ENCODE measurements at regions not wholly inside any gene's neighbourhood (a gene's known extent, or its start where the extent isn't known, plus 50 kb on each side); places are given as distances from the start of the nearest gene placed in this dataset.

GRCh38 chr6:74070091-74070490 is 374.1 kb downstream of the CD109 start:
- Histone ChIP-seq H3K9me3 (ENCODE audit: control insufficient read depth in 2 of 2, low read length in 2 of 2) (peaks cover 0 to 3% of the 10 kb centered on the region in 2 donors), H3K4me1 (ENCODE audit: control insufficient read depth, insufficient read depth, low read length) (peaks cover 6% of the 10 kb centered on the region), H3K36me3 (ENCODE audit: control insufficient read depth in 2 of 2, insufficient read depth in 2 of 2, low read length in 2 of 2) (no peaks in the 10 kb centered on the region), H3K27ac (ENCODE audit: low read length) (no peak overlapping the region), H3K9ac (ENCODE audit: low read length in 2 of 2) (no peak overlapping the region), H3K27me3 (ENCODE audit: control insufficient read depth in 1 of 2, insufficient read depth in 2 of 2, low read length in 2 of 2) (no peaks in the 10 kb centered on the region), H3K4me3 (ENCODE audit: low read length in 2 of 2) (no peak overlapping the region)

- Histone ChIP-seq H3K36me3 (ENCODE audit: control insufficient read depth in 2 of 2, insufficient read depth in 2 of 2, low read length in 2 of 2) (no peaks in the 10 kb centered on the region), H3K4me1 (ENCODE audit: control insufficient read depth, insufficient read depth, low read length) (peaks cover 2% of the 10 kb centered on the region), H3K27me3 (ENCODE audit: control insufficient read depth in 1 of 2, insufficient read depth in 2 of 2, low read length in 2 of 2) (no peaks in the 10 kb centered on the region), H3K4me3 (ENCODE audit: low read length in 2 of 2) (no peak overlapping the region), H3K9ac (ENCODE audit: low read length in 2 of 2) (no peak overlapping the region), H3K27ac (ENCODE audit: low read length) (no peak overlapping the region), H3K9me3 (ENCODE audit: control insufficient read depth in 2 of 2, low read length in 2 of 2) (peaks cover 0 to 3% of the 10 kb centered on the region in 2 donors)
These were observed 373.1 kb downstream of the CD109 start for GRCh38 chr6:74069089-74069581.

DNA sequence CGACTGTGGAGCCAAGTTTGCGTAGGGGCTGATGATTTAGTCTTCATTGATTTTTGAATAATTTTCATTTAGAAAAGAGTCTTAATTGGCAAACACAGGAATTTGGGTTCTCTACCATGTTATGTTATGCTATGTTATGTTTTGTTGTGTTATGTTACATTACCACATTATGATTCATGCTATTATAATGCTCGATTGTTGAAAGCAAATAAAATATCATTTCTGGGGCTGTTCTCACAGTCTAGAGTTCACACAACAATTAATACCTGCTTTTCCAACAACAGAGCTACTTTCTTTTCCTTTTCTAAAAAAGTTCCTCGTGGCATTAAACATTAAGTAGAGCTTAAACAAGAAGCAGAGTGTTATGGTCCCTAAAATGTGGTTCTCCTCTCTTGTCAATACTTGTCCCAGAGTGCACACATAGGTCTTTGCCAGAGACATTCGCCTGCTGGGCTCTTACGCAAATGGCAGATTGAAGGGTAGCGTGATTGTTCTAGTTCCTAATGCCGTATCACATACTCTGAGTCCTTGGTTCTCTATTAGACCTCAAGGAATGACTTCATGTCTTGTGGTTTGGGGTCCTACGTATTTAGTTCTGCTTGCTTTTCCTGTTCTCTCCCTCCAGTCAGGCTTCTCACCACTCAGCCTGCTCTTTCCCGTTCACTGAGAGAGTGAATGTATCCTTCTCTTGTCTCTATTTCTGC is 370.3 kb downstream of the CD109 start:
- no peak overlapping the region for H3K9ac ChIP-seq (ENCODE audit: low read length in 2 of 2)
- no peak overlapping the region for H3K4me3 ChIP-seq (ENCODE audit: low read length in 2 of 2)
- no peaks in the 10 kb centered on the region for H3K27me3 ChIP-seq (ENCODE audit: control insufficient read depth in 1 of 2, insufficient read depth in 2 of 2, low read length in 2 of 2)
- H3K4me1 ChIP-seq (ENCODE audit: control insufficient read depth, insufficient read depth, low read length), result no peaks in the 10 kb centered on the region
- no peaks in the 10 kb centered on the region for H3K36me3 ChIP-seq (ENCODE audit: control insufficient read depth in 2 of 2, insufficient read depth in 2 of 2, low read length in 2 of 2)
- H3K27ac ChIP-seq (ENCODE audit: low read length), result no peak overlapping the region
- H3K9me3 ChIP-seq (ENCODE audit: control insufficient read depth in 2 of 2, low read length in 2 of 2), result peaks cover 0 to 3% of the 10 kb centered on the region in 2 donors

DNA sequence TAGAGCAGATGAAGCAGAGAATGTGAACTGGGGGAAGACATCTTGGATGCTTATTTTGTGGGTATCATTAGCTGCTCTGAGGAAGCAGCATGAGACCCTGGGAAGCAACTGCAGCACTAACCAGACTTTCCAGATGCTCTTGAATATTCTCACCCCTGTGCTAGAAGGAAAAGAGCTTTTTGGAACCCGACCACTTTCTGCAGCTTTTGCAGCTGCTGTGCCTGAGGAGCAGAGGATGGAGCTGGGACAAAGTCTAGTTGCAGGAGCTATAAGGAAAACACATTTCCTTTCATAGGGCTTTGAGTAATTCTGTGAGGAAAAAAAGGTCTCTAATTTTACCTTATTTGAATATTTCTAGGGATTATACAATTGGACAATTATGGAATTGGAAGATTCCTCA is 369.7 kb downstream of the CD109 start:
- Histone ChIP-seq H3K27ac (ENCODE audit: low read length) (no peak overlapping the region), H3K9ac (ENCODE audit: low read length in 2 of 2) (no peak overlapping the region), H3K9me3 (ENCODE audit: control insufficient read depth in 2 of 2, low read length in 2 of 2) (peaks cover 0 to 3% of the 10 kb centered on the region in 2 donors), H3K36me3 (ENCODE audit: control insufficient read depth in 2 of 2, insufficient read depth in 2 of 2, low read length in 2 of 2) (no peaks in the 10 kb centered on the region), H3K4me1 (ENCODE audit: control insufficient read depth, insufficient read depth, low read length) (no peaks in the 10 kb centered on the region), H3K27me3 (ENCODE audit: control insufficient read depth in 1 of 2, insufficient read depth in 2 of 2, low read length in 2 of 2) (no peaks in the 10 kb centered on the region), H3K4me3 (ENCODE audit: low read length in 2 of 2) (no peak overlapping the region)

DNA sequence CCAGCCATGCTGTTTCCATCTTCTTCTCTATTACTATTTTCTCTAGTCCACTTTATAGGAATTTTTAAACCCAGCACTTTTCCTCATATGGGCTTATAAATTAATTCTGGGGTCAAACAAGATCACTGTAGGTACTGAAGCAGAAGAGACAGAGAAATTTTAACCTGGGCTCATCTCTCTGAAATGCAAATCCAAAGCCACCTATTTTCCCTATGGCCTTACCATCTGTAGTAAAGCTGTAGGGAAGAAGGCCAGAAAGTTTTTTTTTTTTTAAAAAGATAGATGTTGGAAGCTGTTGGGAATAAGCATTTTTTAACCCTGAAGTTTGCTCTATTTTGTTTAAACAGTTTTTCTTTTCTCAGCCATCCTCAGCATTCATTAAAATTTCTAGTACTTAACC is 367.4 kb downstream of the CD109 start:
- Histone ChIP-seq H3K27me3 (ENCODE audit: control insufficient read depth in 1 of 2, insufficient read depth in 2 of 2, low read length in 2 of 2) (no peaks in the 10 kb centered on the region), H3K27ac (ENCODE audit: low read length) (no peak overlapping the region), H3K9ac (ENCODE audit: low read length in 2 of 2) (no peak overlapping the region), H3K4me1 (ENCODE audit: control insufficient read depth, insufficient read depth, low read length) (no peaks in the 10 kb centered on the region), H3K4me3 (ENCODE audit: low read length in 2 of 2) (no peak overlapping the region), H3K9me3 (ENCODE audit: control insufficient read depth in 2 of 2, low read length in 2 of 2) (peaks cover 0 to 3% of the 10 kb centered on the region in 2 donors), H3K36me3 (ENCODE audit: control insufficient read depth in 2 of 2, insufficient read depth in 2 of 2, low read length in 2 of 2) (no peaks in the 10 kb centered on the region)

GRCh38 chr6:74061201-74061600 is 365.2 kb downstream of the CD109 start:
- no peaks in the 10 kb centered on the region for H3K4me1 ChIP-seq (ENCODE audit: control insufficient read depth, insufficient read depth, low read length)
- H3K27me3 ChIP-seq (ENCODE audit: control insufficient read depth in 1 of 2, insufficient read depth in 2 of 2, low read length in 2 of 2), result no peaks in the 10 kb centered on the region
- H3K4me3 ChIP-seq (ENCODE audit: low read length in 2 of 2), result no peak overlapping the region
- H3K9ac ChIP-seq (ENCODE audit: low read length in 2 of 2), result no peak overlapping the region
- no peaks in the 10 kb centered on the region for H3K9me3 ChIP-seq (ENCODE audit: control insufficient read depth in 2 of 2, low read length in 2 of 2)
- no peaks in the 10 kb centered on the region for H3K36me3 ChIP-seq (ENCODE audit: control insufficient read depth in 2 of 2, insufficient read depth in 2 of 2, low read length in 2 of 2)
- no peak overlapping the region for H3K27ac ChIP-seq (ENCODE audit: low read length)

DNA sequence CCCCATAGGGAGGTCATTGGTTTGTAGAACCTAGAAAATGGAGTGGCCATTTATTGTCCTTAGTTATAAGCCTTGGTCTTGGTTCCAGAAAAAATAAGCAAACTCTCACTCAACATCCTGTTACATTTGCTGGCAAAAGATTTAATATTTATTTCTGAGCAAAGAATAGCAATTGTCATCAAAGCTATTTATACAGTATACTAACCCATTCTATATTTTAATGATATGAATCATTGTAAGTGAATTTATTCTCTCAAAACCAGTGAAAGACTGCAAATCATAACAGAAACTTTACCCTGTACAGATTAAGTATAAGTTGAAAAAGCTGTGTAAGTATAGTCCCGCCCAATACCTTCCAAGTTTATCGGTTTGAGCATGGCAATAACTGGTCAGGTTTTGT is 364.4 kb downstream of the CD109 start:
- Histone ChIP-seq H3K27me3 (ENCODE audit: control insufficient read depth in 1 of 2, insufficient read depth in 2 of 2, low read length in 2 of 2) (no peaks in the 10 kb centered on the region), H3K9me3 (ENCODE audit: control insufficient read depth in 2 of 2, low read length in 2 of 2) (no peaks in the 10 kb centered on the region), H3K36me3 (ENCODE audit: control insufficient read depth in 2 of 2, insufficient read depth in 2 of 2, low read length in 2 of 2) (no peaks in the 10 kb centered on the region), H3K27ac (ENCODE audit: low read length) (no peak overlapping the region), H3K4me3 (ENCODE audit: low read length in 2 of 2) (no peak overlapping the region), H3K9ac (ENCODE audit: low read length in 2 of 2) (no peak overlapping the region), H3K4me1 (ENCODE audit: control insufficient read depth, insufficient read depth, low read length) (no peaks in the 10 kb centered on the region)

DNA sequence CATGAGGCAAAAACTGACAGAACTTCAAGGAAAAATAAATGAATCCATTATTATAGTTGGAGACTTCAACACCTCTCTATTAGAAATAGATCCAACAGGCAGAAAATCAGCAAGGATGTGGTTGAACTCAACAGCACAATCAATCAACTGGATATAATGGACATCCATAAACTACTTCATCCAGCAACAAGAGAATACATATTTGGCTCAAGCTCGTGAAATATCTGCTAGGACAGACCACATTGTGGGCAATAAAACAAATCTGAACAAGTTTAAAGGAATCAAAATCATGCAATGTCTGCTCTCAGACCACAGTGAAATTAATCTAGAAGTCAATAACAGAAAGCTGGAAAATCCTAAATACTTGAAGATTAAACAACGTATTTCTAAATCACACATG is 362.6 kb downstream of the CD109 start:
- Histone ChIP-seq H3K36me3 (ENCODE audit: control insufficient read depth in 2 of 2, insufficient read depth in 2 of 2, low read length in 2 of 2) (no peaks in the 10 kb centered on the region), H3K4me1 (ENCODE audit: control insufficient read depth, insufficient read depth, low read length) (no peaks in the 10 kb centered on the region), H3K9ac (ENCODE audit: low read length in 2 of 2) (no peak overlapping the region), H3K9me3 (ENCODE audit: control insufficient read depth in 2 of 2, low read length in 2 of 2) (no peaks in the 10 kb centered on the region), H3K27me3 (ENCODE audit: control insufficient read depth in 1 of 2, insufficient read depth in 2 of 2, low read length in 2 of 2) (no peaks in the 10 kb centered on the region), H3K4me3 (ENCODE audit: low read length in 2 of 2) (no peak overlapping the region), H3K27ac (ENCODE audit: low read length) (no peak overlapping the region)

DNA sequence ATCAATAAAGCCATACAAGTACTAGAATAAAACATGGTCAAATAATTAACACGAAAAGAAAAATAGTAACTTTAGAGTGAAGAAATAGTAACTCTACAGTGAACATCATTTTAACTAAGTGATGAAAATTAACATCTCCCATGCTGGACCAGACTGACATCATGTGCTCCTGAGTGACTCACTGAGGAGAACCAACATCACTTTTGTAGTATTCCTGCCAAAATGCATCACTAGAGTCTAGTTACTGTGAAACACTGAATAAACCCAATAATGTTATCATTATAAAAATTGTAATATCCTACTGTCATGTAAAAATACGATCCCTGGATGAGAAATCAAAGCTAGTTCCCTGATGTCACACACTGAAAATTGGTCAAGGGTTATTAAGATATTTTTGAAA is 361.3 kb downstream of the CD109 start:
- Histone ChIP-seq H3K9me3 (ENCODE audit: control insufficient read depth in 2 of 2, low read length in 2 of 2) (no peaks in the 10 kb centered on the region), H3K9ac (ENCODE audit: low read length in 2 of 2) (no peak overlapping the region), H3K27ac (ENCODE audit: low read length) (no peak overlapping the region), H3K36me3 (ENCODE audit: control insufficient read depth in 2 of 2, insufficient read depth in 2 of 2, low read length in 2 of 2) (no peaks in the 10 kb centered on the region), H3K4me3 (ENCODE audit: low read length in 2 of 2) (no peak overlapping the region), H3K4me1 (ENCODE audit: control insufficient read depth, insufficient read depth, low read length) (no peaks in the 10 kb centered on the region), H3K27me3 (ENCODE audit: control insufficient read depth in 1 of 2, insufficient read depth in 2 of 2, low read length in 2 of 2) (no peaks in the 10 kb centered on the region)

DNA sequence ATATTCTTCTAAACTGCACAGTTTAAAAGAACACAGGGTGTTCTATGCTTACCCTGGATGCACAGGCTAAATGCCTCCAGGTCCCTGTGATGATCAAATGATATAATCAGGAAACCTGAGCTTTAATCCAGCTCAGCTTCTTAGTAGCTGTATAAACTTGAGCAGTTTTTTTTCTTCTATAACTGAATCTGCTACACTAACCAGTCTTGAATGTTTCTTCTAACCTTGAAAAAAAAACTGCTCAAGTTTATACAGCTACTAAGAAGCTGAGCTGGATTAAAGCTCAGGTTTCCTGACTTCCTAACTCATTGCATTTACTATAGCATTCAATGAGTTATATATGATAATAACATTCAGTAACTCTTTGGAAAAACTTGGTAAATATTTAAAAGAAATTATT is 358.2 kb downstream of the CD109 start:
- no peak overlapping the region for H3K27ac ChIP-seq (ENCODE audit: low read length)
- H3K9ac ChIP-seq (ENCODE audit: low read length in 2 of 2), result no peak overlapping the region
- H3K4me3 ChIP-seq (ENCODE audit: low read length in 2 of 2), result no peak overlapping the region
- H3K4me1 ChIP-seq (ENCODE audit: control insufficient read depth, insufficient read depth, low read length), result no peaks in the 10 kb centered on the region
- H3K27me3 ChIP-seq (ENCODE audit: control insufficient read depth in 1 of 2, insufficient read depth in 2 of 2, low read length in 2 of 2), result no peaks in the 10 kb centered on the region
- no peaks in the 10 kb centered on the region for H3K36me3 ChIP-seq (ENCODE audit: control insufficient read depth in 2 of 2, insufficient read depth in 2 of 2, low read length in 2 of 2)
- H3K9me3 ChIP-seq (ENCODE audit: control insufficient read depth in 2 of 2, low read length in 2 of 2), result no peaks in the 10 kb centered on the region

DNA sequence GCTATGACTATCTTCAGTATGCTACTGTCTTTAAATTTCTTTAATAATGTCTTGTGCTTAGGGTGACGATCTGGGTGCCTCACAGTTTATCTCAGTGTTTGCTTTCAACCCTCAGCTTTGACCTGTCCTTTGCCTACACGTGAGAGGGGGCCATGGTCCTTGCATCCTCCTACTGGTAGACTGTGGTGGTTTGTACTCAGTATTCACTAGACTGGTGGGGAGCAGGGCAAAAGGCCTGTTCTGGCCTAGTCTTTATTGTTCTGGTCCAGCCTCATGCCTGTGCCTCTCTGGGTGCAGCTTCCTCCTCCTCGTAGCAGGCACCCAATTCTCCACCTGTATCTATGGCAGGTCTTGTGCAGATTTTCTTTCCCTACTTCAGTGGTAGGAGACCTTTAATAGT is 354.9 kb downstream of the CD109 start:
- Histone ChIP-seq H3K4me3 (ENCODE audit: low read length in 2 of 2) (no peak overlapping the region), H3K9ac (ENCODE audit: low read length in 2 of 2) (no peak overlapping the region), H3K4me1 (ENCODE audit: control insufficient read depth, insufficient read depth, low read length) (no peaks in the 10 kb centered on the region), H3K27me3 (ENCODE audit: control insufficient read depth in 1 of 2, insufficient read depth in 2 of 2, low read length in 2 of 2) (no peaks in the 10 kb centered on the region), H3K36me3 (ENCODE audit: control insufficient read depth in 2 of 2, insufficient read depth in 2 of 2, low read length in 2 of 2) (no peaks in the 10 kb centered on the region), H3K9me3 (ENCODE audit: control insufficient read depth in 2 of 2, low read length in 2 of 2) (no peaks in the 10 kb centered on the region), H3K27ac (ENCODE audit: low read length) (no peak overlapping the region)

Measured in stomach smooth muscle (tissue), 2 donors.